ENCODE measurements at regions not wholly inside any gene's neighbourhood (a gene's known extent, or its start where the extent isn't known, plus 50 kb on each side); places are given as distances from the start of the nearest gene placed in this dataset.
A peak's percentile ranks its signal among the peaks of the same experiment; 100 is the strongest.

DNA sequence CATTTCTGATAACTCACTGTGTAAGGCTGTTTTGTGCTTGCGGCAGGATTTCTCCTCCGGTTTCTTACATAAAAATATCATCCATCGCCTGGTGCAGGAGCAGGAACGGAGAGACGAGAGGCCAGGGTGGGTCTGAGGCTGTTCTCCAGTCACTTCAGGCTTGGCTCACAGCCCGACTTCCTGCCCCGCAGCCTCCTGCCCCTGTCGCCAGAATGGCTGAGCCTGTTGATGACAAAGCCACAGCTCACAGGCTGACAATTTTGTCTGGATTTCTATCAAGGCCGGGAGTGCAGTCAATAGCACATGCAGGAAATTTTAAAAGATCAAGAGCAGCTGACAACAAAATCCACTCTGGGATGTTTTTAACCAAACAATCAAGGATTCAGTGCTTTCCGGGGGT lies 229.7 kb upstream of the ZNF32 start:
- 94% methylated on average over 10 of the region's 10 CpGs; no CpG with 5 or more reads in 1 of the 2 experiments for WGBS, 2 experiments (ENCODE audit: extremely low coverage in 1 of 2, insufficient coverage in 1 of 2, insufficient read length in 1 of 2, insufficient replicate concordance in 2 of 2, low coverage in 1 of 2, low lambda C conversion rate in 2 of 2, missing lambda C conversion rate in 1 of 2)
- TF ChIP-seq KDM4A (IDR thresholded peaks at IDR 0.05; ENCODE audit: low read depth, low read length, severe bottlenecking), result no peak
- TF ChIP-seq JUN (IDR thresholded peaks at IDR 0.05; ENCODE audit: low read depth, low read length), result no peak

More for the DNA sequence above, 229.7 kb upstream of the ZNF32 start:
- no peaks in the 10 kb centered on the region for H3K4me1 ChIP-seq (replicated peaks in 1 of 4; ENCODE audit: control insufficient read depth in 3 of 4, insufficient read depth in 4 of 4, low read length in 3 of 4)
- H2BK20ac ChIP-seq (ENCODE audit: low read length), result no peak overlapping the region
- H3K23ac ChIP-seq (ENCODE audit: insufficient read length), result no peak overlapping the region
- H3K4ac ChIP-seq (replicated peaks; ENCODE audit: insufficient read length, low read depth, low read length), result no peak overlapping the region
- H3K18ac ChIP-seq (ENCODE audit: extremely low read depth, low read length), result no peak overlapping the region
- H2BK15ac ChIP-seq (ENCODE audit: low read length), result no peak overlapping the region
- H3K36me3 ChIP-seq (ENCODE audit: control insufficient read depth in 2 of 4, insufficient read depth in 4 of 4, low read length in 3 of 4), result no peaks in the 10 kb centered on the region
- no peaks in the 10 kb centered on the region for H3K9me3 ChIP-seq (ENCODE audit: insufficient read depth in 2 of 2, low read depth in 1 of 2, low read length in 1 of 2)
- H2BK12ac ChIP-seq (ENCODE audit: low read depth, low read length), result no peak overlapping the region
- H4K8ac ChIP-seq (ENCODE audit: extremely low read depth, insufficient read depth, low read length), result no peak overlapping the region
- no peak overlapping the region for H2BK5ac ChIP-seq (ENCODE audit: low read depth, low read length)
- H3K4me2 ChIP-seq (ENCODE audit: insufficient read depth in 1 of 2, low read depth in 2 of 2, low read length in 2 of 2), result no peak overlapping the region
- H2AK5ac ChIP-seq (ENCODE audit: low read depth, low read length), result no peak overlapping the region
- no peak for FAIRE-seq
- peak in 1 of 2 experiments; percentile 19 for DNase-seq (ENCODE audit: low read depth in 1 of 2, low spot score in 2 of 2)
- POLR2A ChIA-PET (ENCODE audit: partially characterized antibody), result no interaction called here
- no peaks in the 10 kb centered on the region for H4K20me1 ChIP-seq (replicated peaks in 1 of 2; ENCODE audit: control insufficient read depth in 1 of 2, insufficient read depth in 2 of 2, low read length in 2 of 2)
- no peaks in the 10 kb centered on the region for H3K27me3 ChIP-seq (replicated peaks in 1 of 4; ENCODE audit: control insufficient read depth in 3 of 4, extremely low read depth in 1 of 4, insufficient read depth in 3 of 4, low read length in 3 of 4)
- H3K56ac ChIP-seq (replicated peaks; ENCODE audit: insufficient read length, low read depth, low read length), result no peak overlapping the region
- no peak overlapping the region for H4K5ac ChIP-seq (ENCODE audit: insufficient read length, low read depth, low read length)
- H2AFZ ChIP-seq (ENCODE audit: low read length), result no peak overlapping the region
- H3K14ac ChIP-seq (ENCODE audit: insufficient read length), result no peak overlapping the region
- no peaks in the 10 kb centered on the region for H3K79me1 ChIP-seq (ENCODE audit: low read depth, low read length)
- H3K9ac ChIP-seq (replicated peaks in 1 of 4; ENCODE audit: extremely low read depth in 1 of 4, low read depth in 3 of 4, low read length in 3 of 4), result no peak overlapping the region
- H4K91ac ChIP-seq (replicated peaks; ENCODE audit: insufficient read length, low read length), result no peak overlapping the region
- H3K79me2 ChIP-seq (ENCODE audit: control insufficient read depth in 1 of 2, insufficient read depth in 2 of 2, low read length in 2 of 2), result no peaks in the 10 kb centered on the region
- no peaks in the 10 kb centered on the region for H3K23me2 ChIP-seq (ENCODE audit: low read depth, low read length)
- no peak overlapping the region for H3K4me3 ChIP-seq (ENCODE audit: extremely low read depth in 1 of 4, insufficient read depth in 2 of 4, low read depth in 3 of 4, low read length in 4 of 4)
- no peak overlapping the region for H2BK120ac ChIP-seq (replicated peaks; ENCODE audit: low read depth, low read length)
- CTCF ChIA-PET (ENCODE audit: partially characterized antibody), result no interaction called here
- H3K27ac ChIP-seq (ENCODE audit: low read depth, low read length), result no peak overlapping the region

Measured in H1 (cell line).